ENCODE measurements at regions not wholly inside any gene's neighbourhood (a gene's known extent, or its start where the extent isn't known, plus 50 kb on each side); places are given as distances from the start of the nearest gene placed in this dataset.
A peak's percentile ranks its signal among the peaks of the same experiment; 100 is the strongest.
"Not testable (repeated sequence)": the region's sequence is repeated elsewhere in the genome, so short reads cannot be mapped to it uniquely, and the experiment has no call there.

- no peak for DNase-seq (ENCODE audit: low spot score)
Measured at GRCh38 chr10:18868919-18869318, 179.7 kb upstream of the MALRD1 start.

GRCh38 chr10:18875477-18875876, 173.1 kb upstream of the MALRD1 start:
- DNase-seq (ENCODE audit: low spot score), result no peak

GRCh38 chr10:18879284-18879683, 169.3 kb upstream of the MALRD1 start:
- no peak for DNase-seq (ENCODE audit: low spot score)

- DNase-seq (ENCODE audit: low spot score), result peak; percentile 10
Measured at GRCh38 chr10:18880530-18880929, 168.1 kb upstream of the MALRD1 start.

GRCh38 chr10:18886102-18886501, 162.5 kb upstream of the MALRD1 start:
- DNase-seq (ENCODE audit: low spot score), result no peak

- DNase-seq (ENCODE audit: low spot score), result no peak
Measured at GRCh38 chr10:18906636-18907035, 142.0 kb upstream of the MALRD1 start.

- not testable (repeated sequence) for DNase-seq (ENCODE audit: low spot score)
Measured at GRCh38 chr10:18917431-18917830, 131.2 kb upstream of the MALRD1 start.

- no peak for DNase-seq (ENCODE audit: low spot score)
Measured at GRCh38 chr10:18918532-18918931, 130.1 kb upstream of the MALRD1 start.

- no peak for DNase-seq (ENCODE audit: low spot score)
Measured at GRCh38 chr10:18949391-18949790, 99.2 kb upstream of the MALRD1 start.

- DNase-seq (ENCODE audit: low spot score), result not testable (repeated sequence)
Measured at GRCh38 chr10:18951072-18951823, 97.4 kb upstream of the MALRD1 start.

- DNase-seq (ENCODE audit: low spot score), result no peak
Measured at GRCh38 chr10:18955061-18955460, 93.5 kb upstream of the MALRD1 start.

GRCh38 chr10:18959369-18959768, 89.2 kb upstream of the MALRD1 start:
- no peak for DNase-seq (ENCODE audit: low spot score)

- no peak for DNase-seq (ENCODE audit: low spot score)
Measured at GRCh38 chr10:18960466-18961079, 88.0 kb upstream of the MALRD1 start.

- DNase-seq (ENCODE audit: low spot score), result no peak
Measured at GRCh38 chr10:18968159-18968558, 80.4 kb upstream of the MALRD1 start.

GRCh38 chr10:18976696-18977251, 71.8 kb upstream of the MALRD1 start:
- DNase-seq (ENCODE audit: low spot score), result no peak

GRCh38 chr10:18980089-18980629, 68.4 kb upstream of the MALRD1 start:
- no peak for DNase-seq (ENCODE audit: low spot score)

GRCh38 chr10:18984531-18984930, 64.1 kb upstream of the MALRD1 start:
- no peak for DNase-seq (ENCODE audit: low spot score)

GRCh38 chr10:18988338-18988737, 60.3 kb upstream of the MALRD1 start:
- DNase-seq (ENCODE audit: low spot score), result no peak

Measured in HuH-7.5 (cell line).